ENCODE measurements at regions not wholly inside any gene's neighbourhood (a gene's known extent, or its start where the extent isn't known, plus 50 kb on each side); places are given as distances from the start of the nearest gene placed in this dataset.

DNA sequence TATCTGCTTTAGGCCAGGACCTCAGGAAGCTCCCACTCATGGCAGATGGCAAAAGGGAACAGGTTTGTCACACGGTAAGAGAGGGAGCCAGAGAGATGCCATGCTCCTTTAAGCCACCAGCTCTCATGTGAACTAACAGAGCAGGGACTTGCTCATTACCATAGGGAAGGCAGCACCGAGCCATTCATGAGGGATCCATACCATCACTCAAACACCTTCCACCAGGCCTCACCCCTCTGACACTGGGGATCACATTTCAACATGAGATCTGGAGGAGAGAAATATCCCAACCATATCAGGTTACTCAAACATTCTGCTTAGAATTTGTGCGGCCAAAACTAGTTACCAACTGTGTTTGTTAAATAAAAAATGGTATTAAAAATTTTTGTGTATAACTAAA, 427.0 kb downstream of the UQCRFS1 start:
- Histone ChIP-seq H3K9ac (ENCODE audit: extremely low read depth, insufficient read length, low read length) (no peak overlapping the region), H2BK20ac (ENCODE audit: low read depth, low read length, poor library complexity, severe bottlenecking) (no peak overlapping the region), H2AFZ (ENCODE audit: low read length) (no peak overlapping the region), H4K5ac (ENCODE audit: insufficient read length, low read depth, low read length) (no peak overlapping the region), H3K4ac (ENCODE audit: low read depth, low read length) (no peak overlapping the region), H4K20me1 (ENCODE audit: control insufficient read depth, insufficient read depth, insufficient read length) (no peaks in the 10 kb centered on the region), H3K79me2 (ENCODE audit: insufficient read depth, low read length) (no peaks in the 10 kb centered on the region), H3K27ac (ENCODE audit: insufficient read length, low read depth, low read length) (no peak overlapping the region), H2AK5ac (ENCODE audit: insufficient read length, low read length) (no peak overlapping the region), H3K27me3 (ENCODE audit: insufficient read depth, low read length) (no peaks in the 10 kb centered on the region), H3K23me2 (ENCODE audit: insufficient read length, low read depth, low read length, poor library complexity, severe bottlenecking) (no peaks in the 10 kb centered on the region), H4K8ac (replicated peaks; ENCODE audit: insufficient read length, low read depth, low read length) (no peak overlapping the region), H2BK15ac (ENCODE audit: low read depth, low read length) (no peak overlapping the region), H3T11ph (ENCODE audit: low read length) (no peak overlapping the region), H3K14ac (ENCODE audit: insufficient read depth, low read length) (no peak overlapping the region), H2BK12ac (ENCODE audit: insufficient read length, low read depth, low read length) (no peak overlapping the region), H3K4me1 (ENCODE audit: insufficient read depth, low read length) (no peaks in the 10 kb centered on the region), H3K56ac (ENCODE audit: insufficient read length, low read depth, low read length) (no peak overlapping the region), H3K18ac (ENCODE audit: insufficient read length, low read depth, low read length) (no peak overlapping the region), H3K9me3 (ENCODE audit: control insufficient read depth, low read depth, low read length) (no peaks in the 10 kb centered on the region), H2BK120ac (ENCODE audit: low read depth, low read length, poor library complexity, severe bottlenecking) (no peak overlapping the region), H2BK5ac (ENCODE audit: insufficient read length, low read length) (no peak overlapping the region), H3K79me1 (ENCODE audit: insufficient read depth, low read depth, low read length, poor library complexity, severe bottlenecking) (no peaks in the 10 kb centered on the region), H3K23ac (ENCODE audit: insufficient read length, low read depth, low read length) (no peak overlapping the region), H4K91ac (ENCODE audit: insufficient read length, low read depth, low read length) (no peak overlapping the region), H3K4me2 (ENCODE audit: insufficient read depth, insufficient read length, low read length) (no peak overlapping the region)
- TF ChIP-seq, protein P1, sequence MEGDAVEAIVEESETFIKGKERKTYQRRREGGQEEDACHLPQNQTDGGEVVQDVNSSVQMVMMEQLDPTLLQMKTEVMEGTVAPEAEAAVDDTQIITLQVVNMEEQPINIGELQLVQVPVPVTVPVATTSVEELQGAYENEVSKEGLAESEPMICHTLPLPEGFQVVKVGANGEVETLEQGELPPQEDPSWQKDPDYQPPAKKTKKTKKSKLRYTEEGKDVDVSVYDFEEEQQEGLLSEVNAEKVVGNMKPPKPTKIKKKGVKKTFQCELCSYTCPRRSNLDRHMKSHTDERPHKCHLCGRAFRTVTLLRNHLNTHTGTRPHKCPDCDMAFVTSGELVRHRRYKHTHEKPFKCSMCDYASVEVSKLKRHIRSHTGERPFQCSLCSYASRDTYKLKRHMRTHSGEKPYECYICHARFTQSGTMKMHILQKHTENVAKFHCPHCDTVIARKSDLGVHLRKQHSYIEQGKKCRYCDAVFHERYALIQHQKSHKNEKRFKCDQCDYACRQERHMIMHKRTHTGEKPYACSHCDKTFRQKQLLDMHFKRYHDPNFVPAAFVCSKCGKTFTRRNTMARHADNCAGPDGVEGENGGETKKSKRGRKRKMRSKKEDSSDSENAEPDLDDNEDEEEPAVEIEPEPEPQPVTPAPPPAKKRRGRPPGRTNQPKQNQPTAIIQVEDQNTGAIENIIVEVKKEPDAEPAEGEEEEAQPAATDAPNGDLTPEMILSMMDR (conservative IDR thresholded peaks at IDR 0.05), result no peak
- H3K9me3 Mint-ChIP-seq, result peaks cover 17 to 19% of the 10 kb centered on the region in 2 experiments
- H3K36me3 Mint-ChIP-seq (ENCODE audit: insufficient read depth in 1 of 3, low read depth in 3 of 3), result peaks cover 0 to 6% (median 0%) of the 10 kb centered on the region in 3 experiments; a peak in 2 of 7 replicates
- DNase-seq, result peak; percentile 58
- peaks cover 5% of the 10 kb centered on the region in 2 experiments for H3K4me1 Mint-ChIP-seq
- H3K4me3 Mint-ChIP-seq, result no peak overlapping the region
- WGBS (ENCODE audit: extremely low coverage, insufficient read length, low lambda C conversion rate), result no CpG with 5 or more reads among the region's 3 CpGs
- no peak overlapping the region for H3K27ac Mint-ChIP-seq
- H3K27me3 Mint-ChIP-seq (ENCODE audit: low read depth), result peaks cover 1% of the 10 kb centered on the region
